Tibial artery (tissue), 4 donors: ENCODE measurements at regions not wholly inside any gene's neighbourhood (a gene's known extent, or its start where the extent isn't known, plus 50 kb on each side); places are given as distances from the start of the nearest gene placed in this dataset.
"Not testable (repeated sequence)": the region's sequence is repeated elsewhere in the genome, so short reads cannot be mapped to it uniquely, and the experiment has no call there.

Experiments used
- DNase-seq, 2 donors: peaks; one replicate each; pipeline ENCODE4 v3.0.0-alpha.2; 2019
- H3K27ac ChIP-seq, 2 donors: fragments of 200-600 bp; sonication (generic) in 1 of 2; 1 replicate in 1 of 2; 2 replicates in 1 of 2; pipeline ENCODE4 v1.5.1; 2018 to 2019; ENCODE audit warnings: mild to moderate bottlenecking in 1 of 2
- H3K27me3 ChIP-seq, 2 donors: fragments of 200-600 bp; sonication (generic) in 1 of 2; one replicate each; pipeline versions ENCODE4 v1.5.1 to v1.6.0; 2016 to 2019
- H3K36me3 ChIP-seq, 3 donors: fragments of 200-600 bp; sonication (generic) in 2 of 3; one replicate each; pipeline ENCODE4 v1.5.1; 2016 to 2019; ENCODE audit warnings: mild to moderate bottlenecking in 2 of 3
- H3K4me1 ChIP-seq, 4 donors: fragments of 200-600 bp; sonication (generic) in 2 of 4; 1 replicate in 3 of 4; 2 replicates in 1 of 4; pipeline ENCODE4 v1.5.1; 2016 to 2019
- H3K4me3 ChIP-seq, 2 donors: fragments of 200-600 bp; sonication (generic) in 1 of 2; 1 replicate in 1 of 2; 2 replicates in 1 of 2; pipeline ENCODE4 v1.5.1; 2018 to 2019; ENCODE audit warnings: mild to moderate bottlenecking in 2 of 2
- H3K9me3 ChIP-seq, 3 donors: fragments of 200-600 bp; sonication (generic) in 1 of 3; one replicate each; pipeline ENCODE4 v1.5.1; 2016 to 2019
- intact Hi-C: fragments of 100-400 bp; cut with DNase I; formaldehyde crosslinking; loops from one replicate; pipeline ENCODE4 v1.15.0; 2023; ENCODE audit warnings: low total_unique reads

DNA sequence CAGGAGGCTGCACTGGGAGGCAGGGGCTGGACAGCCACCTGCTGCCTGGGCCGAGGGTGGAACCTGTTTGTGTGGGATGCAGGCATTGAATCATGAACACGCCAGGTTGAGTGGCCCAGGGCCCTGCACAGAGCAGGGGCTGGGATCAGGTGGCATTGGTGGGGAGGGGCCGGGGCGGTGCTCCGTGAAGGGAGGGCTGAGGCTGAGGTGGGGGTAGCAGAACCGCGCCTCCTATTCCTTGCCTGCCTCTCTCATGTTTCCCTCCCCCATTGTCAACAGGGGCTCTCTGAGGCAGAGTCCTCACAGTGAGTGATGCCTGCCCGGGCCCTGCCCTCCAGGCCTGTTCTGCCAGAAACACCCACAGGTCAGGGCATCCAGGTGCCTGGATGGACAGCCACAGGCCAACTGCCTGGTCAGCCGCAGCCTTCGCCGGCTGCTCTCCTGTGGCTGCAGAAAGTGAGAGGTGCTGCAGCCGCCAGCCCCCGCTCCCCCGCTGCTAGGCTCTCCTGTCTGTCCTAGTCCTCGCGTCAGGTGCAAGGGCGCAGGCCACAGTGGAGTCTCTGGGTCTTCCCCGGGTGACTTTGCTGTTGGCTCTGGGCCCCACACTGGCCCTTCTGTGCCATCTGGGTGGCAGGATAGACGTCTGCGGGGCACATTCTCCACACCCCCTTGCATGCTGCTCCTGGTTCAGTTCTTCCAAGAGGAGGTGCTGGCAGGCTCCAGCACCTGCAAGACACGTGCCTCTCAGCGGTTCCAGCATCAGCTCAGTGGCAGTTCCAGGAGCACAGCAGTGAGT, 79.6 kb upstream of the GOLGA6L4 start:
- intact Hi-C loops, DNase-seq, H3K9me3 ChIP-seq, H3K4me3 ChIP-seq, H3K36me3 ChIP-seq, H3K27me3 ChIP-seq, H3K4me1 ChIP-seq, H3K27ac ChIP-seq: not testable (repeated sequence)

DNA sequence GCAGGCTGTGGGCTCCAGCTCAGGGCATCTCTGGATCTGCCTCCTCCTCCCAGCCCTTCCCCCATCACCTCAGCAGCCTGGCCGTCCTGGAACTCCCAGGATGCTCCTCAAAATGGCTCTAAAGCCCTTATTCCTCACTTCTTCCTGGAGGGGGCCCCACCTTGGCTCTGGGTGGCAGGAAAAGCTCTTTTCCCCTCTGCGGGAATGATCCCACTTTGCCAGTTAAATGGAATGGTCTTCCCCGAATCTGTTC, 79.1 kb upstream of the GOLGA6L4 start:
- intact Hi-C loops, H3K27ac ChIP-seq, H3K4me1 ChIP-seq, H3K4me3 ChIP-seq, H3K27me3 ChIP-seq, H3K9me3 ChIP-seq, DNase-seq, H3K36me3 ChIP-seq: not testable (repeated sequence)

DNA sequence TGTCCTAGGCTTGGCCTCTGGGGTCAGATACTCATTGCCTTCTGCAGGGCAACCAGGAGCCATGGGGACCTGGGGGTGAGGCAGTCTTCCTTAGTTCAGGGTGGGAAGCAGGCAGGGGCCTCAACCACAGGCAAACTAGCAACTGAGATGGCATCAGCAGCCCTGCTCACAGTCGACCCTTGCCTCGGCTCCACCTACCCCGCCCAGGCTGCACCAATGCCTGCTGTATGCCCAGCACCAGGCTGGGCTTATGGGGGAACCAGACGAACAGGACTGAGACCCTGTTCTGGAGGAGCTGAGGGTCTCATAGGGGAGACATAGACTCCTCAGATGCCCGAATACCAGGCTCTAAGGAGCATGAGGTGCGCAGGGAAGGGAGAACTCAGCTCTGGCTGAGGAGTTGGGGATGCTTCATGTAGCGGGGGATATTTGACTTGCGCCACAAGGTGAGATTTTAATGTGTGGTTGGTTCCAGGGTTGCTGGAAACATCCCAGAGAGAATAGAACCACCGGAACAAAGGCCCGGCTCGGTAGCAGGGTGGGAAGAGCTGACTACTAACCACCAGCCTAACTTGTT, 78.4 kb upstream of the GOLGA6L4 start:
- H3K36me3 ChIP-seq, H3K27ac ChIP-seq, H3K27me3 ChIP-seq, H3K4me3 ChIP-seq, intact Hi-C loops, H3K4me1 ChIP-seq, H3K9me3 ChIP-seq, DNase-seq: not testable (repeated sequence)

DNA sequence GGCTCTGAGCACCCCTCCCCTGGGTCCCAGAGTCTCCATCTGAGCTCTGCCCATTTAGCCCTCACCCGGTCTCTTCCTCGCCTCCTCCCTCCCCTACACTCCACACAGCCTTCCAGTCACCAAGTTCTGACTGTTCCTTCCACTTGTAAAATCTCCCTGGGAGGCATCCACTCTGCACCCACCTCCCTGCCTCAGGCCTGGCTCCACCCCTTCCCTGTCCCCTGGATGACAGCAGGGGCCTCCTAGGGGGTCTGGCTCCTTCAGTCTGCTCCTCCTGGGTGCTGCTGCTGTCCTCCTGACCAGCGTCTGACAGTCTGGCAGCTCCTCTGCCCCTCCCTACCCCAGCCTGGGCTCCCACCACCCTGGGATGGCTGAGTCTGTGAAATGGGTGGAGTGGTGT, 77.7 kb upstream of the GOLGA6L4 start:
- H3K4me1 ChIP-seq, intact Hi-C loops, DNase-seq, H3K36me3 ChIP-seq, H3K27me3 ChIP-seq, H3K4me3 ChIP-seq, H3K27ac ChIP-seq, H3K9me3 ChIP-seq: not testable (repeated sequence)

DNA sequence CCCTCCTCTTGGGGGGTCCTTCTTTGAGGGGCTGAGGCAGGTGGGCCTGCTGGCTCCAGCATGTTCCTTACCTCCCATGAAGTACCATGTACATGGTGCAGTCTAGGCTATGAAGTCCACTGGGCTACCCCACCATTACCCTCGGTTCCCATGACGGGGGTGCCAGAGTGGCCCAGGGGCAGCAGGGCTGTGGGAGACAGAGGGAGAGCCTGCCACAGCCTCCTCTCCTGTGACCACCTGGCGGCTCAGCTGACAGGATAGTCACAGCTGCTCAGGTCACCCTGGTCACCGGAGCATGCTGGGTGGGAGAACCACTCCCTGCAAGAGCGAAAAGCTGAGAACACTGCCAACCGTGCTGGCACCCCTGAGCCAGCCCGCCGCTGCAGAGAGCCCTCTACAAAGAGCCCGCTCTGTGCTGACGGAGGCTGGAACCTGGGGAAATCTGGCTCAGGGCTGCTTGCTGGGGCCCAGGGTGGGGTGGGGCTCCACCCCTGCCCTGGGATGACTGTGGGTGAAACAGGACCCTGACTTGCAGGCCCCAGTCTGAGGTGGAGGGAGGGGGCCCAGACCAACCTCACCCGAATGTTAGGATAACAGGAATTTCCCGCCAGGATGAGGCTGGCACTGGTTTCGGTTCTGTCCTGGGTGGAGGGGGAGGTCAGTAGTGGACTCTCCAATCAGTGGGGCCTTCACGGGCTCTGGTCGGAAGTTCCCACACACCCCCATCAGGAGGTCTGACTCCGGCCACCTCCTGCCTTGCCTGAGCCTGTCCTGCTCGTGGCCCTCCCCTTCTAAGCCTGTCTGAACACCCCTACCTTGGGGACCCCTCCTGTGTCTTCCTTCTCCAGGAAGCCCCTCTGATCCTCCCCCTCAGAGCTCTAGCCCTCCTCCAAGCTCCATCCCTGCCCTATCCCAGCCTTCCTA, 76.0 kb upstream of the GOLGA6L4 start:
- H3K4me3 ChIP-seq, H3K36me3 ChIP-seq, H3K27ac ChIP-seq, intact Hi-C loops, H3K27me3 ChIP-seq, H3K4me1 ChIP-seq, H3K9me3 ChIP-seq, DNase-seq: not testable (repeated sequence)

DNA sequence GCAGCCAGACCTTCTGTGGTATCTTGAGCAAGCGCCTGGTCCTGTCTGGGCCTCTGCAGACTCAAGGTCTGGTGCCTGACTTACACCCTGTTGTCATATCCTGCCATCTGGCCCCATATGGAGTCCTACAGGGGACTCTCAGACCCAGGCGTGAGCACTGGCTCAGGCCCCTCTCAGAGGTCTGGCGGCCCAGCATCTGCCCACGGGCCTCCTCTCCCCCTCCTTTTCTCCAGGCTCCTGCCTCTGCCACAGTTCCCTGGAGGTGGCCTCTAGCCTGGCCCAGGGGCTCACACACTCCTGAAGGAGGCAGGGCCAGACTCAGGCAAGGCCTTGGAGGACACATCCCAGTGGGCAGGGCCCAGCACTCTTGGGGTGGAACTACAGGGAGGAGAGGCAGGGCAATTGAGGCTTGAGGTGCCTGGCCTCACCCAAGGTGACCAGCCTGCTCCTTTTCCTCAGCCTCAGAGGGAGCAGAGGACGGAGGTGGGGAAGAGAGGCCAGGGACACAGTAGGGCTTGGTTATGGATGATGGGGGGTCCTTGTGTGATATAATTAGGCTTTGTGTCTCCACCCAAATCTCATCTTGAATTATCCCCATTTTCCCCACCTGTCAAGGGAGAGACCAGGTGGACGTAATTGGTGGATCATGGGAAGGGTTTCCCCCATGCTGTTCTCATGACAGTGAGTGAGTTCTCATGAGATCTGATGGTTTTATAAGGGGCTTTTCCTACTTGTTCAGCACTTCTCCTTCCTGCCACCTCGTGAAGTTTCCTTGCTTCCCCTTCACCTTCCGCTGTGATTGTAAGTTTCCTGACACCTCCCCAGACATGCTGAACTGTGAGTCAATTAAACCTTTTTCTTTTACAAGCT, 70.9 kb upstream of the GOLGA6L4 start:
- H3K4me3 ChIP-seq, DNase-seq, intact Hi-C loops, H3K9me3 ChIP-seq, H3K27me3 ChIP-seq, H3K4me1 ChIP-seq, H3K27ac ChIP-seq, H3K36me3 ChIP-seq: not testable (repeated sequence)

DNA sequence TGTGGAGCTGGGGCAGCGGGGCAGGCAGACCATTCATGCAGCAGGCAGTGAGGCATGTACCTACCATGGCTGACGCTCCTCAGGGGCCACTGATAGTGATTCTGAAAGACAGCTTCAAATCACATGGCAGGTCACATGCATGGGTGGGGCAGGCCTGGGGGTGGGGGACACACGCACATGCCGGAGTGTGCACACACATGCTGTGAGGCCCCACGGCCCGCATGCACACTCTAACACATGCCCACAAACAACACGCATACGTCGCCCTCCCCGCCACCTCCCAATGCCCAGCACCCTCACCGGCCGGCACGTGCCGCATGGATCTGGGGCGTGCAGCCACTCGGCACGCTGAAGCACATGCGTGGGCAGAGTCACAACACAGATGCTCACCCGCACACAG, 65.5 kb upstream of the GOLGA6L4 start:
- H3K36me3 ChIP-seq, H3K27ac ChIP-seq, intact Hi-C loops, H3K9me3 ChIP-seq, H3K27me3 ChIP-seq, H3K4me1 ChIP-seq, H3K4me3 ChIP-seq: not testable (repeated sequence)
- peak in 1 of 2 donors; percentile 51 for DNase-seq

DNA sequence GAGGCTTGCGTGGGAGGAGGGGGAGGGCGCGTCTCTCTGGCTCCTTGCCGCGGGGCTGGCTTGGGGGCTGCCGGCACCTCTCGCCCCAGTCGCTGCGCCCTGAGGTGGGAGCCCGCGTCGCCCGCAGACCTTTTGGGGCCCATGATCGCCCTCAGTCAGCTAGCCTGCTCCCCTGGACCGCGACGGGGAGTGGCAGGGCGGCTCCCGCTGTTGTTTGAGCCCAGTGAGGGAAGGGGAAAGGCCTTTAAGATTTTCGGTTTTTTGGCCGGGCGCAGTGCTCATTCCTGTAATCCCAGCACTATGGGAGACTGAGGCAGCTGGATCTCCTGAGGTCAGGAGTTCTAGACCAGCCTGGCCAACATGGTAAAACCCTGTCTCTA, 62.4 kb upstream of the GOLGA6L4 start:
- H3K4me1 ChIP-seq, H3K36me3 ChIP-seq, H3K9me3 ChIP-seq, H3K27me3 ChIP-seq, intact Hi-C loops: not testable (repeated sequence)
- peak in 1 of 2 donors; percentile 66 for DNase-seq
- Histone ChIP-seq H3K4me3 (peak overlapping the region; percentile 46 to 53), H3K27ac (peak overlapping the region; percentile 73 to 80)
